Neural cell (in vitro differentiated cells): ENCODE measurements at regions not wholly inside any gene's neighbourhood (a gene's known extent, or its start where the extent isn't known, plus 50 kb on each side); places are given as distances from the start of the nearest gene placed in this dataset.

Experiments
- H2AFZ ChIP-seq: fragments of 200-600, 300-800 bp; sonication (generic), shearing (Covaris generic); 2 replicates; pipeline ENCODE4 v1.6.0; 2014; ENCODE audit warnings: low read depth, mild to moderate bottlenecking, antibody characterized with exemption, low read length, moderate library complexity
- H3F3A ChIP-seq: fragments of 200-600 bp; shearing (Covaris generic); 2 replicates; pipeline ENCODE4 v1.6.1; 2016; ENCODE audit warnings: mild to moderate bottlenecking, moderate library complexity, mixed read lengths, antibody characterized with exemption, low read length; ENCODE audit not compliant: insufficient read depth, poor library complexity, severe bottlenecking
- H3K27ac ChIP-seq: fragments of 200-600, 300-800 bp; sonication (generic), shearing (Covaris generic); 2 replicates; pipeline ENCODE4 v1.5.1; 2014; ENCODE audit warnings: mild to moderate bottlenecking, low read length, moderate library complexity
- H3K27me3 ChIP-seq: fragments of 300-800, 200-600 bp; sonication (generic), shearing (Covaris generic); 2 replicates; pipeline ENCODE4 v1.6.0; 2014; ENCODE audit warnings: mild to moderate bottlenecking, low read depth, low read length, moderate library complexity; ENCODE audit not compliant: insufficient read depth
- H3K36me3 ChIP-seq: fragments of 300-800, 200-600 bp; sonication (generic), shearing (Covaris generic); 2 replicates; pipeline ENCODE4 v1.5.1; 2014; ENCODE audit warnings: mild to moderate bottlenecking, antibody characterized with exemption, low read length, moderate library complexity; ENCODE audit not compliant: insufficient read depth
- H3K4me2 ChIP-seq: fragments of 300-800, 200-600 bp; sonication (generic), shearing (Covaris generic); 2 replicates; pipeline ENCODE4 v1.6.0; 2014; ENCODE audit warnings: mild to moderate bottlenecking, low read length
- H3K4me3 ChIP-seq: fragments of 300-800, 200-600 bp; sonication (generic), shearing (Covaris generic); 2 replicates; pipeline ENCODE4 v1.5.1; 2014; ENCODE audit warnings: mild to moderate bottlenecking, low read length, moderate library complexity
- H3K79me2 ChIP-seq: fragments of 200-600 bp; shearing (Covaris generic); replicated peaks from 2 replicates; pipeline ENCODE4 v1.6.0; 2014; ENCODE audit warnings: mild to moderate bottlenecking, low read length, moderate library complexity; ENCODE audit not compliant: insufficient read depth
- H3K9ac ChIP-seq: fragments of 300-800, 200-600 bp; sonication (generic), shearing (Covaris generic); 2 replicates; pipeline ENCODE4 v1.6.1; 2016; ENCODE audit warnings: mild to moderate bottlenecking, low read length, mixed read lengths
- H3K9me2 ChIP-seq: fragments of 200-600 bp; shearing (Covaris generic); 2 replicates; pipeline ENCODE4 v1.6.1; 2016; ENCODE audit warnings: mild to moderate bottlenecking, low read length, mixed read lengths; ENCODE audit not compliant: insufficient read depth
- H3K9me3 ChIP-seq: fragments of 200-600, 300-800 bp; sonication (generic), shearing (Covaris generic); 2 replicates; pipeline ENCODE4 v1.6.1; 2016; ENCODE audit warnings: mild to moderate bottlenecking, mixed run types, low read length, moderate library complexity, mixed read lengths
- H4K20me1 ChIP-seq: fragments of 200-600 bp; shearing (Covaris generic); 2 replicates; pipeline ENCODE4 v1.6.1; 2016; ENCODE audit warnings: mild to moderate bottlenecking, mixed run types; ENCODE audit not compliant: insufficient read depth
- CTCF ChIP-seq: fragments of 450-650 bp; IDR thresholded peaks from 2 replicates; pipeline ENCODE4 v1.5.1; 2014; ENCODE audit warnings: antibody characterized with exemption, mild to moderate bottlenecking, moderate library complexity; ENCODE audit not compliant: poor library complexity, severe bottlenecking
- EZH2 ChIP-seq: fragments of 200-600, 300-800 bp; shearing (Covaris generic), sonication (generic); IDR thresholded peaks from 2 replicates; pipeline ENCODE4 v1.6.1; 2014; ENCODE audit warnings: antibody characterized with exemption, low read length, borderline replicate concordance, mild to moderate bottlenecking; ENCODE audit not compliant: insufficient read depth, poor library complexity, severe bottlenecking
- MXI1 ChIP-seq: fragments of 450-650 bp; conservative IDR thresholded peaks from 2 replicates; pipeline ENCODE4 v1.6.1; 2014; ENCODE audit warnings: antibody characterized with exemption, mild to moderate bottlenecking; ENCODE audit not compliant: poor library complexity, severe bottlenecking
- POLR2AphosphoS5 ChIP-seq: IDR thresholded peaks from 2 replicates; pipeline ENCODE4 v1.6.1; 2012
- RAD21 ChIP-seq: fragments of 450-650 bp; conservative IDR thresholded peaks from 2 replicates; pipeline ENCODE4 v1.6.1; 2014; ENCODE audit warnings: antibody characterized with exemption, mild to moderate bottlenecking, moderate library complexity
- SMC3 ChIP-seq: fragments of 450-650 bp; conservative IDR thresholded peaks from 2 replicates; pipeline ENCODE4 v1.6.1; 2014; ENCODE audit warnings: antibody characterized with exemption, mild to moderate bottlenecking, moderate library complexity; ENCODE audit not compliant: poor library complexity
- TAF1 ChIP-seq: IDR thresholded peaks from 2 replicates; pipeline ENCODE4 v1.6.1; 2012; ENCODE audit warnings: low read depth

- Histone ChIP-seq H3K36me3 (no peaks in the 10 kb centered on the region), H3K27ac (no peak overlapping the region), H3F3A (no peaks in the 10 kb centered on the region), H3K79me2 (no peaks in the 10 kb centered on the region), H2AFZ (no peak overlapping the region), H3K9me3 (no peaks in the 10 kb centered on the region), H3K27me3 (no peaks in the 10 kb centered on the region), H4K20me1 (no peaks in the 10 kb centered on the region), H3K4me3 (no peak overlapping the region), H3K9ac (no peak overlapping the region), H3K4me2 (no peak overlapping the region), H3K9me2 (no peaks in the 10 kb centered on the region)
- TF ChIP-seq POLR2AphosphoS5 (no peak), CTCF (no peak), SMC3 (no peak), MXI1 (no peak)
Measured at GRCh38 chr13:111004444-111004843, 89.6 kb upstream of the ANKRD10 start.

GRCh38 chr13:111001636-111002035 is 86.8 kb upstream of the ANKRD10 start:
- H3K4me2 ChIP-seq = no peak overlapping the region
- H3K9me3 ChIP-seq = no peaks in the 10 kb centered on the region
- H4K20me1 ChIP-seq = no peaks in the 10 kb centered on the region
- H3K4me3 ChIP-seq = no peak overlapping the region
- no peaks in the 10 kb centered on the region for H3K36me3 ChIP-seq
- TF ChIP-seq RAD21 = no peak
- TF ChIP-seq TAF1 = no peak
- TF ChIP-seq EZH2 = no peak
- H3K9me2 ChIP-seq = no peaks in the 10 kb centered on the region
- no peaks in the 10 kb centered on the region for H3K27me3 ChIP-seq
- no peaks in the 10 kb centered on the region for H3F3A ChIP-seq
- H3K9ac ChIP-seq = no peak overlapping the region
- H3K79me2 ChIP-seq = no peaks in the 10 kb centered on the region
- no peak overlapping the region for H3K27ac ChIP-seq
- H2AFZ ChIP-seq = no peak overlapping the region

- Histone ChIP-seq H3F3A (no peaks in the 10 kb centered on the region), H3K79me2 (no peaks in the 10 kb centered on the region), H3K9me3 (no peaks in the 10 kb centered on the region), H3K9me2 (no peaks in the 10 kb centered on the region), H3K27me3 (no peaks in the 10 kb centered on the region), H3K9ac (no peak overlapping the region), H3K4me3 (no peak overlapping the region), H3K27ac (no peak overlapping the region), H4K20me1 (no peaks in the 10 kb centered on the region), H2AFZ (no peak overlapping the region), H3K36me3 (no peaks in the 10 kb centered on the region), H3K4me2 (no peak overlapping the region)
- TF ChIP-seq EZH2 = no peak
- TF ChIP-seq POLR2AphosphoS5 = no peak
Measured at GRCh38 chr13:110993788-110994187, 78.9 kb upstream of the ANKRD10 start.

GRCh38 chr13:110991991-110992508 is 77.2 kb upstream of the ANKRD10 start:
- H3K79me2 ChIP-seq = no peaks in the 10 kb centered on the region
- no peaks in the 10 kb centered on the region for H3K9me2 ChIP-seq
- no peaks in the 10 kb centered on the region for H3F3A ChIP-seq
- TF ChIP-seq POLR2AphosphoS5 (no peak), TAF1 (no peak)
- no peaks in the 10 kb centered on the region for H4K20me1 ChIP-seq
- H3K4me2 ChIP-seq = no peak overlapping the region
- no peak overlapping the region for H3K9ac ChIP-seq
- H2AFZ ChIP-seq = no peak overlapping the region
- no peak overlapping the region for H3K4me3 ChIP-seq
- H3K36me3 ChIP-seq = no peaks in the 10 kb centered on the region
- H3K9me3 ChIP-seq = no peaks in the 10 kb centered on the region
- H3K27me3 ChIP-seq = no peaks in the 10 kb centered on the region
- H3K27ac ChIP-seq = no peak overlapping the region
